SK-N-SH (cell line): ENCODE measurements at regions not wholly inside any gene's neighbourhood (a gene's known extent, or its start where the extent isn't known, plus 50 kb on each side); places are given as distances from the start of the nearest gene placed in this dataset.

Source experiments
- CTCF ChIP-seq: fragments of 200-600 bp; sonication (generic); IDR thresholded peaks from 2 replicates; pipeline ENCODE4 v1.6.1; 2017; ENCODE audit warnings: antibody characterized with exemption, mild to moderate bottlenecking, moderate library complexity
- EP300 ChIP-seq, 2 experiments: IDR thresholded peaks; 2 replicates each; pipeline versions ENCODE4 v1.4.0 to v1.6.1; 2012; ENCODE audit warnings: borderline replicate concordance in 1 of 2, low read depth in 1 of 2, low read length in 1 of 2
- EZH2phosphoT487 ChIP-seq: fragments of 200-600 bp; sonication (generic); IDR thresholded peaks from 2 replicates; pipeline ENCODE4 v1.6.1; 2017; ENCODE audit warnings: low read depth, mixed run types, mild to moderate bottlenecking, antibody characterized with exemption, moderate library complexity, borderline replicate concordance
- FOXJ3 ChIP-seq: sonication (generic); formaldehyde crosslinking; IDR thresholded peaks from 2 replicates; pipeline ENCODE4 v1.5.1; 2020; ENCODE audit warnings: mild to moderate bottlenecking, missing genetic modification reagents
- GATA2 ChIP-seq: sonication (generic); formaldehyde crosslinking; IDR thresholded peaks from 2 replicates; pipeline ENCODE4 v1.5.0; 2020; ENCODE audit warnings: mild to moderate bottlenecking, missing genetic modification reagents
- MAX ChIP-seq: IDR thresholded peaks from 2 replicates; pipeline ENCODE4 v1.4.0; 2012; ENCODE audit warnings: low read depth
- POLR2AphosphoS5 ChIP-seq: IDR thresholded peaks from 2 replicates; pipeline ENCODE4 v1.6.1; 2012; ENCODE audit warnings: low read depth, low read length
- RFX5 ChIP-seq: IDR thresholded peaks from 2 replicates; pipeline ENCODE4 v1.6.1; 2012; ENCODE audit warnings: mild to moderate bottlenecking, improper control_type of control experiment, low read length
- RXRA ChIP-seq: IDR thresholded peaks from 2 replicates; pipeline ENCODE4 v1.4.0; 2012; ENCODE audit warnings: low read depth, mild to moderate bottlenecking, borderline replicate concordance
- SIN3A ChIP-seq: IDR thresholded peaks from 2 replicates; pipeline ENCODE4 v1.6.1; 2012; ENCODE audit warnings: low read depth, mild to moderate bottlenecking, low read length, moderate library complexity, borderline replicate concordance
- TAF1 ChIP-seq: IDR thresholded peaks from 2 replicates; pipeline ENCODE4 v1.6.1; 2012; ENCODE audit warnings: low read depth, mild to moderate bottlenecking, low read length, moderate library complexity, borderline replicate concordance
- TCF12 ChIP-seq: IDR thresholded peaks from 2 replicates; pipeline ENCODE4 v1.4.0; 2012
- USF1 ChIP-seq: IDR thresholded peaks from 2 replicates; pipeline ENCODE4 v1.4.0; 2012; ENCODE audit warnings: low read depth, borderline replicate concordance
- USF2 ChIP-seq: fragments of 150-350 bp; IDR thresholded peaks from 2 replicates; pipeline ENCODE4 v1.6.1; 2017; ENCODE audit warnings: antibody characterized with exemption, low read length, low read depth, borderline replicate concordance

- TF ChIP-seq RFX5, result no peak
- TF ChIP-seq CTCF, result no peak
- no peak for TF ChIP-seq RXRA
- no peak for TF ChIP-seq MAX
- TF ChIP-seq USF1, result no peak
- no peak for TF ChIP-seq USF2
- no peak for TF ChIP-seq POLR2AphosphoS5
- TF ChIP-seq SIN3A, result no peak
- TF ChIP-seq EP300 (IDR thresholded peaks at IDR 0.05; ENCODE audit: borderline replicate concordance in 1 of 2, low read depth in 1 of 2, low read length in 1 of 2), result no peak
- no peak for TF ChIP-seq GATA2 (CRISPR knock-in tag)
- TF ChIP-seq FOXJ3 (CRISPR knock-in tag), result no peak
- no peak for TF ChIP-seq TCF12
- no peak for TF ChIP-seq EZH2phosphoT487
- no peak for TF ChIP-seq TAF1
These were observed 145.8 kb downstream of the PALM2AKAP2 start for GRCh38 chr9:109925799-109926198.
